HG02852 (cell line): ENCODE measurements at regions not wholly inside any gene's neighbourhood (a gene's known extent, or its start where the extent isn't known, plus 50 kb on each side); places are given as distances from the start of the nearest gene placed in this dataset.
"Not testable (repeated sequence)": the region's sequence is repeated elsewhere in the genome, so short reads cannot be mapped to it uniquely, and the experiment has no call there.

ENCODE experiments used
- ATAC-seq: cut with Tn5 transposase; IDR thresholded peaks from one replicate; pipeline ENCODE4 v1.9.1; 2021; ENCODE audit warnings: mild to moderate bottlenecking, moderate library complexity; ENCODE audit not compliant: unreplicated experiment

DNA sequence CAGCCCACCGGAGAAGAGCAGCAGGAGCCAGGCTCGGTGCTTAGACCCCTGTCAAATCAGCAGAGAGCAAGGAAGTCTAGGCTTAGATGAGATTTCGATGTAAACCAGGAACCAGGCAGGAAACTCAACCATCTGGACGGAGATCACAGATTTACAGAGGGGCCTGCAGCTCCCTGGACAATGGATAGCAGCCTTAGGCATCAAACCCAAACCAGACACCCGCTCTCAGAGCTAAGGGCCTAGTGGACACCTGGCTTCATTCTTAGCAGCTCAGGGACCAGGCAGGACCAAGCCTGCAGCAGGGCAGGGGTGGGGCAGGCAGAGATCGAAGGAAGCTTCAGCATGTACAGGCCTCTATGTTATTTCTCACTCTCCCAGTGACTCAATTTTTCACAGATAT, 127.8 kb upstream of the FMN2 start:
- no peak for ATAC-seq

DNA sequence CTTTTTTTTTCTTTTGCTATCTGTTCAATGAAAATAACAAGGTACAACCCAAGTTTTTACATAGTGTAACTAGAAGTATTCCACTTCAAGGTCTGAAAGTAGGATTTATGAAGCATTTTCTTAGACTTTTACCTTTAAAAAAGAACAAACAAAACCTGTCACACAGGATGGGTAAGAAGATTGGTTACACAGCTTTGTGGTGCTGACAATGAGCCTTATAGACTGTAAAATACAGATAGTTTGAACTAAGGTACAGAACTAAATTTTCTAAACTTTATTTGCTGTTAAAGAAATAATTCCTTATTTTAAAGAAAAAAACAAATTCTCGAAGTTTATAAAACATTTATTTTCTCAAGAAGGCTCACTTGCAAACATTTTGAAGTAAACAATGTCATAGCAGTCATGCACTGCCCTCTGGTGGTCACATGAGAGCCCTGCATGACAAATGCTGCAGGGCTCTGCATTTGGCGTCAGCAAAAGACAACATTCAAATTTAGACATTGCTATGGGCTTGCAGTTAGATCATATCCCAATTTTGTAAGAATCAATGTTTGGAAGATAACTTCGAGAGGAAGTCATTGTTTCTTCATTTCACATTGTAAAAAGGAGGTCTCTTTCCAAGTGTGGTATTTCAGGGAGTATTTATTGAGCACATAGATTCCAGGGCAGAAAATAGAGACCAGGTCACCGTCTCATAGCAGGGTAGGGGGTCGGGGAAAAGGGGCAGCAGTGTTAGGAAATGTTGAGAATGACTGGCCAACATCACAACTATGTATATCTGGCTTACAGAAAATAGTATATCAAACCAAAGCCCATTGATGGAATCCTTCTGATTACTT, 115.3 kb upstream of the FMN2 start:
- ATAC-seq, result peak; percentile 98

DNA sequence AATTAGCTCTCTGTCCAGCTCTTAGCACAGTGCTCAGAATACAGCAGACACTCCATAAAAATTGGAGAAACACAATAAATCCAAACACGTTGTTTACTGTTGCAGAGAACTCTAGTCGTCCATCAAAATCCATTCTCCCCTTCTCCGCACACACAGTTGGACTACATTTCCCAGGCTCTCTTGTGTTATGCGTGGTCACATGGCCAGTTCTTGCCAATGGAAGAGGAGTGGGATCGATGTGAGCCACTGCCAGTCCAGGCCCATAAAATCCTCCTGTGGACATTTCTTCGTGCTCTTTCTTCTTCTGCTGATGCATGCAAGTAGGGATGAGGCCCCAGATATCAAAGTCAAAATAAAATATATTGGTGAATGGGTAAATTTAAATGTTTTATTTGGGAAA, 114.3 kb upstream of the FMN2 start:
- ATAC-seq, result no peak

DNA sequence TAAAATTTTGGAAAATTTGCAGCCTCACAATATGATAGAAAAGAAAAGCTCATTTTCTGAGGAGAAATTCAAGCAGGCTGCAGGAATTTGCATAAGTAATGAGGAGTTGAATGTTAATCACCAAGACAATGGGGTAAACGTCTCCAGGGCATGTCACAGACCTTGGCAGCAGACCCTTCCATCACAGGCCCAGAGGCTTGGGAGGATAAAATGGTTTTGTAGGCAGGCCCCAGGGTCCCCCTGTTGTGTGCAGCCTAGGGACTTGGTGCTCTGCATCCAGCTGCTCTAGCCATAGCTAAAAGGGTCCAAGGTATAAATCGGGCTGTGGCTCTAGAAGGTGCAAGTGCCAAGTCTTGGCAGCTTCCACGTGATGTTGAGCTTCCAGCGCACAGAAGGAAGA, 112.2 kb upstream of the FMN2 start:
- ATAC-seq, result no peak

DNA sequence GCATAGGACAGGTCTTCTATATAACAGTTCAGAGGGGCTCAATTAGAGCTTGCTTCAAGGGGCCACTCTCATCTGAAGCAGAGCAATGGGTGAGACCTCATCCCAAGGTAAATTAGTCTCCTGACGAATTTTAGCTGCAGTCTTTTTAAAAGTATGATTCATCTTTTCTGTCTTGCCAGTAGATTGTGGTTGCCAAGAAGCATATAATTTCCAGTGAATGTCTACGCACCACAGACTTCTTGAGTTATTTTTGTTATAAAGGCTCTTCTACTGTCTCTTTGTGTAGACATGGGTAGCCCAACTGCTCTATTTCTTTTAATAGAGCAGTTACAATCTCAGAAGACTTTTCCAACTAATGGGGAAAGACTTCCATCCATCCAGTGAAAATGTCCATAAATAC, 108.9 kb upstream of the FMN2 start:
- no peak for ATAC-seq

DNA sequence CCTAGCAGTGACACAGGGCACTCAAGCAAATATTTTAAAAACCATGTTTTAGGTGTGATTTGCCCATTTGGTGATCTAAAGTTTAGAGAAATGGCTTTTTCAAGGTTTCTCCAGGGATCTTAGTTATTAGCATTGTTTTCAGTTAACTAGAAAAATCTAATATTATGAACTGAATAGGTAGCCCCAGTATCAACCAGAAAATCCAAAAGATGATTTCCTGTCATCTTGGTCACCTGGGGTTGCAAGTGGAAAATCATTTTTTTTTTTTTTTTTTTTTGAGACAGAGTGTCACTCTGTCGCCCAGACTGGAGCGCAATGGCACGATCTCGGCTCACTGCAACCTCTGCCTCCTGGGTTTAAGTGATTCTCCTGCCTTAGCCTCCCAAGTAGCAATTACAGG, 106.6 kb upstream of the FMN2 start:
- ATAC-seq, result no peak

DNA sequence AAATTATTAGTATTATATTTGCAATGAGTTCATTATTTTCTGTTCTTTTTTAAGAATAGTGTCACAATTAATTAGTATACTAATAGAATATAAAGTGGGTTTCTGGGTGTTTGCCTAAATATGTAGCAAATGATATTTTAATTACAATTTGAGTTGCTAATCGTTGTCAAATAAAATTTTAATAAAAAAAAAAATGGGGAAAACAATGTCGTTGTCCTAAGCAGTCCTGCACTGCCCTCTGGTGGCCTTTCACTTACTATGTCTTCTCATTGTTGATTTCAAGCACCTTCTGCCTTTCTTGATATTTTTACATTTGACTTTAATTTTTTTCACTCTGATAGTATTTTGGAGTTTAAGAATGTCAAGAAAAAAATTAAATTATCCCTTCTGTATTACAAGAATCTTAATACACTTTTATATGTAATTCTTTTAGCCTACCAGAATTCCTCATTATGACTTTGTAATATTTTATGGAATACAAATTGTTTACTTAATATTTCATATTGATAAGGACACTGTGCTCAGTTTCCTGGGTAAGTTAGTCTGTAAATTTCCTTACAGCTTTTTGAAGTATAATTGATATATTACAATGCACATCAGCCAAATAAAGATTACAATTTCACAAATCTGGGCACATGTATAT, 104.5 kb upstream of the FMN2 start:
- ATAC-seq, result no peak

DNA sequence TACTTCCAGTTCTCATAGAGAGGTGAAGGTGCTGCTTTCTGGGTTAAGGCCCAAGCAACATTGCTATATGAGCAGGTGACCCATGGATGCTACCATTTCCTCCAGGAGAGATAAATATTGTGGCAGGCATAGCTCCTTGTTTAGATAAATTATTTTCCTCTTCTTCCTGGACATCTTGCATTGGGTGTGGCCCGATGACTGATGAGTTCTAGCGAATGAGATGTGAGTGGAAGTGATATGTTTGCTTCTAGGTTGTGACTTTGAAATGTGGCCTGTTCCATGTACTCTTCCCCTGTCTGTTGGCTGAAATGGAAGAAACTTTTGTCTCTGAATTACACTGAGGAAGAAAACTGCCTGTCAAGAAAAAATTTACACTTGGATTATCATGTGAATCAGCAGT, 101.7 kb upstream of the FMN2 start:
- no peak for ATAC-seq

DNA sequence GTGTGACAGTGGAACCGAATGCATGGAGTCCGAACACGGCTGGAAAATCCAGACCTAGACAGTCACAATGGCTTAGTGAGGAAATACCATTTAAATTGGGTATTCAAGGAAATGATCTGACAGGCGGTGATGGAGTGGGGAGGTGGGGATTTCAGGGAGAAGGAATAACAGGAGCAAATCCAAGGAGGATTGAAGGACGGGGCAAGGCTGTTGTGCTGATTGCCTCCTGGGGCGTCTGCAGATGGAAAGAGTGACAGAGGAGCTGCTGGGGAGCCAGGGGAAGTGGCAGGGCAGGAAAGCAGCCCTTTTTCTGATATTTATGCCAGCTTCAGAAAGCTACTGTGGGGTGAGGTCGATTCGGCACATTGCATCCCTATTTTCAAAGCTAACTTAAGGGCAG, 99.1 kb upstream of the FMN2 start:
- ATAC-seq, result not testable (repeated sequence)

DNA sequence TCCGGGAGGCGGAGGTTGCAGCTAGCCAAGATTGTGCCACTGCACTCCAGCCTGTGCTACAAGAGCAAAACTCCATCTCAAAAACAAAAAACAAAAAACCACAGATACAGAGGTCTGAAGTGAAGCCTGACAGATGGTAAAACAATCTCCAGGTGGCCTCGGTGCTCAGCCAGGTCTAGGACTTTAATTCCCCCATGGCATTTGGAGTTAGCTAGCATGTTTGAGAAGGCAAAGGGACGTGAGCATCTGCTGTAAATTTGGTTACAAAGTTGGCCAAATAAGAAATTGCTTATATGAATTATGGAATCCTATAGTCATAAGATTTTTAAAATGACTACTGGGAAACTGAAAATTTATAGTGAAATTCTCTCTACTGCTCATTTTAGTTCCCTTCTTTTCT, 98.3 kb upstream of the FMN2 start:
- no peak for ATAC-seq

DNA sequence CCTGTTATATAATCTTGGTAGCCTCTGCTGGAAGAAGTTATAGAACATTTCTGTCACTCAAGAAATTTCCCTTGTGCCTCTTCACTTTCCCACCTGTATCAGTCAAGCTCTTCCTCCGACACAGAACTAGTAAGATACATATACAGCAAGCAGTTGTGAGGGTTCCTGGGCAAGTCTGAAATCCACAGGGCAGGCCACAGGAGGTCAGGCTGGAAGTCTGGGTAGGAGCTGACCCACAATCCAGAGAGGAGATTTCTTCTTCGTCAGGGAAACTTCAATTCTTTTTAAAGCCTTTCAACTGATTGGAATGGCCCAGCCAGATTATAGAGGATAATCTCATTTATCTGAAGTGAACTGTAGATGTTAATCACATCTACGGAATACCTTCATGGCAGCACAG, 96.4 kb upstream of the FMN2 start:
- no peak for ATAC-seq

DNA sequence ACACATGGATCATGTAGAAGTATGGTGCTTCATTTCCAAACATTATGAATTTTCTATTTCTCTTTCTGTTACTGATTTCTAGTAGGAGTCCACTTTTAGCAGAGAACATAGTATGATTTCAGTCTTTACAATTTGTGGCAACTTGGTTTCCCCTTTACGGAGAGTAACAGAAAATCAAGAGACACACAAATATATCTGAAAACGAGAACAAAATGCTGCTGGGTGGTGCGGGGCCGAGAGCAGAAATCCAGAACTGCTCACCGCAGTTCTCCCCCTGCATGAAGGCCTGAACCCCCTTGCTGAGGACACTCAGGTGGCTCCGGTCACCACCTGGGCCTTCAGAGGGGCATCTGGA, 94.5 kb upstream of the FMN2 start:
- no peak for ATAC-seq

DNA sequence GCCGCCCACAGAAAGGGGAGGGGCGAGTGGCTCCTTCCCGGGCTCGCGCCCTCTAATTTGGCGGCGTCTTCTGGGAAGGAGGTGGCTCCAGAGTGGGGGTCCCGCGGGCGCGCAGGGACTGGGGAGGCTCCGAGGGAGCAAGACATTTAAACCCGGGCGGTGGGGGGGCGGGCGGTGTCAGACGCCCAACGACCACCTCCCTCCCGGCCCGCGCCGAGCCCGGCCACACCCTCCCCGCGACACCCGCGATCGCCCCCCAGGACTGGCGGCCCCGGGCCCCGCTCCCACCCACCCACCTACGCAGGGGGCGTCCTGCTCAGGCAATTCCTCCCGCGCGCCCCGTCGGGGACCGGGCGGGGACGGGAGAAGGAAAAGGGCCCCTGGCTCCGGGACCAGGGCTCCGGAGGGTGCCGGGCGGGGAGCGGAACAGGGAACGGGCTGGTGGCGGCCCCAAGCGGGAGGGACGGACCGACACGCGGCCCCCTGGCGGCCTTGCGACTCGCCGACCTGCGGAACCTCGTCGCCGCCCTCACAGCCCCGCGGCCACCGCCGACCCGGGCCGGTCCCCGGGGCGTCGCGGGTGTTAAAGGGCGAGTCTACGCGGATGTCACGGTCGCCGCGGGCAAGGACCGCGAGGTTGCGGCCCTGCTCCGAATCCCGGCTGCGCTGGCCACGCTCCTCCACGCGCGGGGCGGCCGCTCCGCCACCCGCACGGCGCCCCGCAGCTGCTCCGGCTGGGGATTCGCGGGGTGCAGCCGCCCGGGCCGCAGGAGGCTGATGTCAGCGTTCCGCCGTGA, 94.0 kb upstream of the FMN2 start:
- ATAC-seq, result no peak

DNA sequence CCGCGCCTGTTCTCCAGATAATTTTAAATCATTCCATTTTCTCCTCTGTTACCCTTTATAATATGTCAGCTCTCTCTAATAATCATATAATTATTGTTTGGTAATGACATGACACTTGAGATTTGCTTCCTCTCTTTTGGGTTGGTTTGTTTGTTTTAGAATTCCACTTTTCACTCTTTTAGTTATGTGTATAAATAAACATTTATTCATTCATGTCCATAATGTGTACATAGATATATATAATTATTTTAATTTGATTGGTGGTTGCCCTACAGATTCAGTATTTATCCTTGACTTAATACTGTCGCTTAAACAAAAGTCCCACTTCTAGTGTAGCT, 93.4 kb upstream of the FMN2 start:
- ATAC-seq, result no peak

DNA sequence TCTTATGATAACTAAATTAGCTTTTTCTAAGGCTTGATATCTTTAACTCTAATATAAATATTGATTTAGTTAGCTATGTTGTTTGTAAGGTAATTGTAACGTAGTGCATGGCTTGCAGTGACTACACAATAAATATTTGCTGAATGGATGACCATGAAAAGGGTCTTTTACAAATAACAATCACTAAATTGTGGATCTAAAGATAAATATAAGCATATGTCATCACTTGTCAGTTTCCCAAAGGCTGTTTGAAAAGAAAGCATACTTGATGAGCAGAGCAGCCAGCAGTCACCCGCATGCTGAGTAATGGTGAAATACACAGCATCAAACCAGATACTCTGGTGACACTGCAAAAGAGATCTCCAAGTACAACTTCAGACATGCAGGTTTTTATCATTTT, 92.5 kb upstream of the FMN2 start:
- ATAC-seq, result no peak

DNA sequence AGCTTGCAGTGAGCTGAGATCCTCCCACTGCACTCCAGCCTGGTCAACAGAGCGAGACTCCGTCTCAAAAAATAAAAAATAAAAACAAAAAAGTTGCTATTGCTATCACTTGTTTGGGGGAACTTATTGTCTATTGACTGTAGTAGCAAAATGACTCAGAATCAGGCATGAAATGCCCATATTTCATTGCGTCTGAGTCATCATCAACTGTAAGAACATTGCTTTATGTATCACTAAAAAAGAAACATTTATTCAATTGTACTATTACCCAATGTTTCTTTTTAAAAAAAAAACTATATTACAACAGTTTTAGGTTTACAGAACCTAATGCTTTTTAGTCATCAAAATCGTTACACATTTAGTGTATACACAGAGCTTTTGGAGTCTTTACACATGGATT, 91.0 kb upstream of the FMN2 start:
- no peak for ATAC-seq

DNA sequence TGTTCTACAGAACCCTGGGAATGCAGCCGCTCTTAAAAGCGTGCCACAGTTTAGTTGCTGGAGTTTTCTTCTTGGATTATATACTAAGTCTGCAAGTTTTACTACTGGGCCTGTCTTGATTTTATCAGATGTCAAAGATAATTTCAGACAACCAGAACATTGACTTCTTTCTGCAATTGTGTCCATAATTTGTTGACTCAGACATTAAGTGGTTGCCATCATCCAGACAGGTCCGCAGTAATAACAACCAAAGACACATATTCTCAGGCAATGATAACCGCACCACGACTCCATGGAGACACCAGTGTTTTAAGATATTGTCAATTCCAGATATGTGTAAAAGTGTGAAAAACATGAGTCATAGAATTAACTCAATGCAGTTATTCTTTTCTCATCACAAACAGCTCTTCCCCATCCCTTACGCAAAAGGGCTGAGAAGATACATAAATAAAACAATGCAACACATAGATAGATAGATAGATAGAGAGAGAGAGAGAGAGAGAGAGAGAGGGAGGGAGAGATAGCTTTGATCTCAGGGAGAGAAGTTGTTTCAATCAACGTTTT, 90.4 kb upstream of the FMN2 start:
- no peak for ATAC-seq

DNA sequence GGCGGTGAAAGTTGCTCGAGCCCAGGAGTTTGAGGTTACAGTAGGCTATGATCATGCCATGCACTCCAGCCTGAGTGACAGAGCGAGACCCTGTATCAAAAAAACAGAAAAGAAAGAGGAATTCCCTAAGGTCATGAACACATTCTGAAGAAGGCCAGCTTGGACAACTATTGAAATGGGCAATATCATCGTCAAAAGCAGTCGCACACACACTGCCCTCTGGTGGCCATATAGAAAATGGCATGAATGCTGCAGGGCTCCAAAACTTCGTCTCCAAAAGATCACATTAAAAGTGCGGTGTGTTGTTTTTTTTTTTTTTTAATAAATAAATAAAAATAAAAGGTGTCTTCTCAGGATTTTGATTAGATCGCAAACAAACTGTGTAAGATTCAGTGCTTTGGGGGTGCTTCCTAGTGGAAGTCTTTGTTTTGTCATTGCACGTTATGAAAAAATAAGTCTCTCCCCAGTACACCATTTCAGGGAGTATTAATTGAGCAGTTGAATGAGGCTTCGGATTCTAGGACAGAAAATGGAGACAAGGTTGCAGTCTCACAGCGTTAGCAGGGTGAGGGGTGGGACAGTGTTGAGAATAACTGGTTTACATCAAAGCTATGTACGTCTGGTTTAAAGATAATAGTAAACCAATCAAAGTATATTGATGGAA, 87.5 kb upstream of the FMN2 start:
- peak; percentile 47 for ATAC-seq

DNA sequence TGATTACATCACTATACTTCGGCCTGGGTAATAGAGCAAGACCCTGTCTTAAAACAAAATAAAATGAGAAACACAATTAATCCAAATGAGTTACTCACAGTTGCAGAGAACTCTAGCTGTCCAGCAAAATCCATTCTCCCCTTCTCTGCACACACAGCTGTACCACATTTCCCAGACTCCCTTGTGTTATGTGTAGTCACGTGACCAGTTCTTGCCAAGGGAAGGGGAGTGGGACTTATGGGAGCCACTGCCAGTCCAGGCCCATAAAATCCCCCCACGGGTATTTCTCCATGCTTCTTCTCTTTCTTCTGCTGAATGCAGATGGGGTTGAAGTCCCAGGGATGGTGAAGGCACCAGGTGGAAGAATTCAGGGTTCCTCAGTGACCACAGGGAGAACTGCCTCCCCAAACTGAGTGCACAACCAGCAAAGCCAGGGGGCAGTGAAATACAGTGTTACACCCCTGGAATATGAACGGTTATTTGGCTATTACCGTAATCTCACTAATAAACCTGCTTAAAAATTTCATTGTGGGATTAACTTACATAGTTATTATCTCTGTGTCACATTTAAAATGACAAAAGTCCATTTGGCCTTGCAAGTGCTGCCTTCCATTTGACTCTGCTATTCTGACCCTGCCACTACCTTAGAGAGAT, 85.6 kb upstream of the FMN2 start:
- ATAC-seq, result no peak

DNA sequence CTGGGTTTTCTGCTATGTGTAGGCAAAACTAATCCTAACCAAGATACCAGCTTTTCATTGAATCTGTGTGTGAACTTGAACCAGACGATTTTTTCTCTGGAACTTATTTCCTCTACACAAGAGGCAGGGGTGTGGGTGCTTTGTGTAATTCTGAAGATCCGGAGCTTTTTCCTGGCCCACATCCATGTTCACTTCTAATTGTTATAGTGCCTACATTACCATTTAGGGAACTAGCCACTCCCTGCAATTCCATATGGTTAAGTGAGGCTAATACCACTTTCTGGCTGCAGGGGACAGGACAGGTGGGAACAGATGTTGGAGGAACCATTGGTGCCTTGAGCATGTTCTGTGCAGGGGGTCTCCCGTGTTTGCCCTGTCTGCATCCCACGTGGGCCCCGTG, 83.4 kb upstream of the FMN2 start:
- no peak for ATAC-seq

DNA sequence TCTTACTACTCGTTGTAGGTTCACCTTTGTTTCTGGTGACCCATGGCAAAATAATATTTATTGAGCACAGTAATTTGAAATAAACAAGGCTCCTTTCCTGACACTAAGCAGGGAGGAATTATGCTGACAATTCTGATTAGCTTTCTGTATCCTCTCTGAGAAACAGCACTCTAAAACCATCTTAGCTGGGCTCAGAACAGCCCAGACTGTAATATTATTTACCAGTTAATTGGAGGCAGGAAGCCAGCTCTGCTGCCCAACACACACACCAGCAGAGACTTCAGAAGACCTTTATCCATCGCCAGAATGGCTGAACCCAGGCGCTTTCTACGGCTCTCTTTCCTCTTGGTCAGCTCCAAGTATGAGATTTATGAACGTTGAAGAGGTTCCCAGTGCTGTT, 77.6 kb upstream of the FMN2 start:
- ATAC-seq, result no peak
